CD4-positive, alpha-beta memory T cell (primary cell): ENCODE measurements at regions not wholly inside any gene's neighbourhood (a gene's known extent, or its start where the extent isn't known, plus 50 kb on each side); places are given as distances from the start of the nearest gene placed in this dataset.

ENCODE experiments used
- CTCF ChIA-PET: fragments of 350-600 bp; sonication (Branson Sonifier 250); formaldehyde crosslinking; loops from one replicate; lab custom pipeline; 2021; ENCODE audit warnings: inconsistent platforms; ENCODE audit not compliant: partially characterized antibody; lab: Charles Lee
- POLR2A ChIA-PET: fragments of 350-600 bp; sonication (Branson Sonifier 250); formaldehyde crosslinking; loops from one replicate; lab custom pipeline; 2021; ENCODE audit not compliant: partially characterized antibody; lab: Charles Lee
- DNase-seq, 5 donors: peaks; one replicate each; pipeline versions ENCODE4 v3.0.0 to v3.0.0-alpha.2; 2020 to 2022; ENCODE audit warnings: mixed read lengths in 1 of 5
- H3K27ac ChIP-seq: one replicate; pipeline ENCODE4 v1.7.0; 2013; ENCODE audit warnings: low read depth, low read length
- H3K27me3 ChIP-seq: 2 replicates; pipeline ENCODE4 v1.7.0; 2013; ENCODE audit warnings: mild to moderate bottlenecking, low read length, moderate library complexity; ENCODE audit not compliant: insufficient read depth
- H3K36me3 ChIP-seq: 2 replicates; pipeline ENCODE4 v1.7.0; 2013; ENCODE audit warnings: mild to moderate bottlenecking, low read length, moderate library complexity; ENCODE audit not compliant: insufficient read depth
- H3K4me1 ChIP-seq: 2 replicates; pipeline ENCODE4 v1.7.0; 2013; ENCODE audit warnings: mild to moderate bottlenecking, low read length, moderate library complexity; ENCODE audit not compliant: insufficient read depth
- H3K4me3 ChIP-seq, 2 donors: one replicate each; pipeline ENCODE4 v1.7.0; 2013; ENCODE audit warnings: low read length in 2 of 2, mild to moderate bottlenecking in 1 of 2
- H3K9me3 ChIP-seq, 2 donors: one replicate each; pipeline ENCODE4 v1.7.0; 2013; ENCODE audit warnings: low read length in 2 of 2, control low read depth in 1 of 2; ENCODE audit not compliant: control insufficient read depth in 1 of 2
- H3K27ac Mint-ChIP-seq, 7 donors: one replicate each; pipeline ENCODE4 v1.8.0; 2020 to 2021; ENCODE audit warnings: mixed read lengths in 7 of 7, mild to moderate bottlenecking in 6 of 7, inconsistent platforms in 3 of 7, moderate library complexity in 3 of 7
- H3K27me3 Mint-ChIP-seq, 2 donors: one replicate each; pipeline ENCODE4 v1.8.0; 2020 to 2021; ENCODE audit warnings: mixed read lengths in 2 of 2
- H3K36me3 Mint-ChIP-seq, 2 donors: one replicate each; pipeline ENCODE4 v1.8.0; 2020 to 2021; ENCODE audit warnings: mixed read lengths in 2 of 2, inconsistent platforms in 1 of 2, mild to moderate bottlenecking in 1 of 2
- H3K4me1 Mint-ChIP-seq, 4 donors: one replicate each; pipeline ENCODE4 v1.8.0; 2020 to 2021; ENCODE audit warnings: mixed read lengths in 4 of 4, mild to moderate bottlenecking in 1 of 4
- H3K4me3 Mint-ChIP-seq, 8 donors: one replicate each; pipeline ENCODE4 v1.8.0; 2020 to 2021; ENCODE audit warnings: mixed read lengths in 8 of 8, mild to moderate bottlenecking in 7 of 8, moderate library complexity in 6 of 8, inconsistent platforms in 3 of 8
- H3K9me3 Mint-ChIP-seq, 8 donors: one replicate each; pipeline ENCODE4 v1.8.0; 2020 to 2021; ENCODE audit warnings: mixed read lengths in 8 of 8, mild to moderate bottlenecking in 5 of 8, inconsistent platforms in 3 of 8, moderate library complexity in 1 of 8
- intact Hi-C: fragments of 100-400 bp; cut with micrococcal nuclease; formaldehyde crosslinking; loops from one replicate; pipeline ENCODE4 v1.15.1; 2023

DNA sequence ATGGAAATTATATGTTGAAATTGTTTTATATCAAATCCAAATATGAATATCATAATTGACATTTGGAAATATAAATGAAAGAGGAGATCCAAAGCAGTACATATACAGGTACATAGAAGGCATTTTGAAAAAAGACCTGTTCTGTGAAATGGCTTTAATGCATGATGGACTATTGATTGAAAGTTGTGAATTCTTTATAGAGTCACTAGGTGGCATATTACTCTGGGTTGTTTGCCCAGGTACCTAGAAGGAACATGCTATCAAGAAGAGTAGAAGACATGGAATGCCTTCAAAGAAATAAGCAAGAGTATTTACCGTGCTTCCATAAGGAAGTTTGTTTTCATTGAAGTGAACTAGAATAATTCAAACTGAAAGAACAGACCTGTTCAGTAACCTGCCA lies 160.0 kb upstream of the ANK3 start:
- H3K36me3 Mint-ChIP-seq = peaks cover 0 to 11% of the 10 kb centered on the region in 2 donors
- H3K9me3 ChIP-seq = no peaks in the 10 kb centered on the region
- H3K27me3 ChIP-seq = no peaks in the 10 kb centered on the region
- intact Hi-C loops = loop anchor here (1.0 kb wide), 1 partner anchor 219 kb away; no protein-coding TSS in a partner anchor
- H3K9me3 Mint-ChIP-seq = peaks cover 0 to 5% (median 0%) of the 10 kb centered on the region in 8 donors
- H3K27me3 Mint-ChIP-seq = no peaks in the 10 kb centered on the region
- DNase-seq = peak in 1 of 5 donors; percentile 18
- no peak overlapping the region for H3K4me3 ChIP-seq
- ChIA-PET CTCF (interaction anchor here (1.4 kb wide), 1 partner anchor 218 kb away, joined by 7 read pairs; no protein-coding TSS in a partner anchor), POLR2A (interaction anchor here (0.6 kb wide), 1 partner anchor 29 kb away, joined by 3 read pairs; no protein-coding TSS in a partner anchor)
- H3K4me1 Mint-ChIP-seq = peaks cover 0 to 5% (median 2%) of the 10 kb centered on the region in 4 donors
- H3K36me3 ChIP-seq = no peaks in the 10 kb centered on the region
- H3K27ac Mint-ChIP-seq = no peak overlapping the region
- no peaks in the 10 kb centered on the region for H3K4me1 ChIP-seq
- H3K4me3 Mint-ChIP-seq = no peak overlapping the region
- no peak overlapping the region for H3K27ac ChIP-seq

DNA sequence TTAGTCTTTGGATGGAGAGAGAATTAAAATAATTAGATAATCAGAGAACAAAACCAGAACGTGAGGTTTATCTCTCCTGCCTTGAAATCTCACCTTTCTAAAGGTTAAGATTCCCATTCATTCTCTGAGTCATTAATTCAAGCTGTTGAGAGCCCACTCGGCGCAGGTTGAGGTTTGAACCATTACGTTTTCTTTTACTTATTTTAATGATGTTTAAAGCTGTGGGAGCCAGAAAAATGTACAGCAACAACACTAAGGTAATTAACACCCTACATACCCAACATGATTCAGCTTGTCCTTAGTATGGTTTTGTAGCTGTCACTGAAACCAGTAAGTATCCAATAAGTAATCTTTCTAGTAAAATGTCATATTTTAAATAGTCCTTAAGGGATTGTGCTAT lies 153.0 kb upstream of the ANK3 start:
- Histone ChIP-seq H3K36me3 (no peaks in the 10 kb centered on the region), H3K27me3 (no peaks in the 10 kb centered on the region), H3K4me3 (no peak overlapping the region), H3K27ac (no peak overlapping the region), H3K9me3 (no peaks in the 10 kb centered on the region), H3K4me1 (no peaks in the 10 kb centered on the region)
- Mint-ChIP-seq H3K9me3 (no peaks in the 10 kb centered on the region), H3K27me3 (no peaks in the 10 kb centered on the region), H3K4me1 (peaks cover 0 to 19% (median 6%) of the 10 kb centered on the region in 4 donors), H3K4me3 (no peak overlapping the region), H3K27ac (no peak overlapping the region), H3K36me3 (peaks cover 0 to 11% of the 10 kb centered on the region in 2 donors)
- no peak for DNase-seq
- ChIA-PET POLR2A (no interaction called here), CTCF (interaction anchor here (1.2 kb wide), 1 partner anchor 10 kb away, joined by 3 read pairs; no protein-coding TSS in a partner anchor)
- intact Hi-C loops = no loop called here

DNA sequence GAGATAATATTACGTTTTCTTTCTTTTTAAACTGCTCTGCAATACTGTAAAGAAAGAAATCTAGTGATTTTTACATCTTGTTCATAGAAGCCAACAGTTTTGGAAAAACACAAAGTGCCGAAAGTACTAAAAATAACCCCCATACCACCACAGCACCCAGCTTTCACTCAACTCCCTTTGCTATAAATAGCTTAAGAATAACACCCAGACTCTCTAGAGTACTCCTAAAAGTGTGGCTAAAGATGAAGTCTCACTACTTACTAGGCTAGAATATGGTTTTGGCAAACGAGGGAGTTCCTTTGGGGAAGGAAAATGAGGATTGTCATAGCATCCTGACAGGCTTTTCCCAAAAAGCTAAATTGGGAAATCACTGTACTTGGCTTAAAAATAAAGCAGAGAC lies 151.8 kb upstream of the ANK3 start:
- H3K27me3 Mint-ChIP-seq = no peaks in the 10 kb centered on the region
- H3K36me3 Mint-ChIP-seq = peaks cover 0 to 11% of the 10 kb centered on the region in 2 donors
- no peak overlapping the region for H3K4me3 ChIP-seq
- H3K4me1 Mint-ChIP-seq = peaks cover 2 to 22% (median 9%) of the 10 kb centered on the region in 4 donors
- ChIA-PET CTCF (no interaction called here), POLR2A (no interaction called here)
- no peaks in the 10 kb centered on the region for H3K36me3 ChIP-seq
- H3K27me3 ChIP-seq = no peaks in the 10 kb centered on the region
- no peak overlapping the region for H3K27ac Mint-ChIP-seq
- H3K4me3 Mint-ChIP-seq = no peak overlapping the region
- no peak for DNase-seq
- no peaks in the 10 kb centered on the region for H3K4me1 ChIP-seq
- H3K9me3 ChIP-seq = no peaks in the 10 kb centered on the region
- no peak overlapping the region for H3K27ac ChIP-seq
- no peaks in the 10 kb centered on the region for H3K9me3 Mint-ChIP-seq
- intact Hi-C loops = no loop called here

DNA sequence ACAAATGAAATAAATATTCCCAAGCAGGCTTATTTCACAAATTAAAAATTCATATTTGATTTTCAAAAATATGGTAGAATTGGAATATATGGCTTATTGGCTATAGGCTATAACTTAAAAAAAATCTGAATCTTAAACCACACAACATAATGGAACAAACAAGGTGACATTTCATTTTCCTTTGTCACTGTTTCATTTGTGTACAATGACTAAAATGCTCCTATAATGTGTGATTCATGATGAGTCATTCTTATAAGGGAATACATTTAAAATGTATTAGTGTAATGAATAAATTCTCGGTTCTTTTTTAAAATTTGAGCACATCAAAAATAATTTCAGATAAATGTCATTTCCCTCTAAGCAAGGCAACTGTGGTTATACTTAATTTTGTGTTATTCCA lies 148.0 kb upstream of the ANK3 start:
- Mint-ChIP-seq H3K9me3 (no peaks in the 10 kb centered on the region), H3K4me1 (peaks cover 9 to 19% (median 15%) of the 10 kb centered on the region in 4 donors), H3K27ac (no peak overlapping the region), H3K27me3 (no peaks in the 10 kb centered on the region), H3K4me3 (no peak overlapping the region), H3K36me3 (peaks cover 0 to 11% of the 10 kb centered on the region in 2 donors)
- intact Hi-C loops = no loop called here
- Histone ChIP-seq H3K36me3 (no peaks in the 10 kb centered on the region), H3K27me3 (no peaks in the 10 kb centered on the region), H3K4me3 (no peak overlapping the region), H3K27ac (no peak overlapping the region), H3K4me1 (peaks cover 4% of the 10 kb centered on the region), H3K9me3 (no peaks in the 10 kb centered on the region)
- ChIA-PET POLR2A (no interaction called here), CTCF (no interaction called here)
- no peak for DNase-seq

DNA sequence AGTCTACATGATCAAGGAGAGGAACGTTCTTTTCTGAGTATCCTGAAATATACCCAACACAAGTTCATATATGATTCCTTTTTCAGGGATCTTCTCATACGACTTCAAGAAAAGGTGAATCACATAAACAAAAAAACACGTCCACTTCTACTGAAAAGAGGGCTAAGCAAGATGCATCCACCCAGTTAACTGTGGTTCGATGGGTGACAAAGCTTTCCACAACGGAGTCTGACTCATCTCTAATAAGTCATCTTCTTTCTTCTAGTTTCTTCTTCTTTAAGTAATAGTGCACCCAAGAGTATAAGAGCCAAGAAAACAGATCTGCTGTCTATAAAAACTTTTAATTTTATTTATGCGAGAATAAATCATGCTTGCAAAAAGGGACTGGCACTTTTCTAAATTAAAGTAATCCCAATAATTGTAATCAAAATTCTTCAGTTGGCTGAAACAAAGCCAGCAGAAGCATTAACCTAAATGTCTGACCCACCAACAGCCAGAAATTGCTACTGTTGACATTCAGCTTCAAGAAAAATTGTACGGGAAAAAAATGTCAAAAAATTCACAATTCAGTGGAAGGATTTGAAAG lies 146.9 kb upstream of the ANK3 start:
- H3K27ac Mint-ChIP-seq = peak overlapping the region in 2 of 7 donors; percentile 39 to 47
- CTCF ChIA-PET = no interaction called here
- DNase-seq = no peak
- H3K4me3 ChIP-seq = no peak overlapping the region
- H3K9me3 ChIP-seq = no peaks in the 10 kb centered on the region
- H3K9me3 Mint-ChIP-seq = no peaks in the 10 kb centered on the region
- H3K36me3 ChIP-seq = no peaks in the 10 kb centered on the region
- intact Hi-C loops = no loop called here
- peaks cover 3 to 18% of the 10 kb centered on the region in 2 donors for H3K36me3 Mint-ChIP-seq
- H3K4me1 ChIP-seq = peaks cover 4% of the 10 kb centered on the region
- H3K27me3 Mint-ChIP-seq = no peaks in the 10 kb centered on the region
- peaks cover 9 to 21% (median 15%) of the 10 kb centered on the region in 4 donors for H3K4me1 Mint-ChIP-seq
- H3K4me3 Mint-ChIP-seq = peak overlapping the region in 1 of 8 donors; percentile 7
- H3K27ac ChIP-seq = no peak overlapping the region
- H3K27me3 ChIP-seq = no peaks in the 10 kb centered on the region
- POLR2A ChIA-PET = no interaction called here

DNA sequence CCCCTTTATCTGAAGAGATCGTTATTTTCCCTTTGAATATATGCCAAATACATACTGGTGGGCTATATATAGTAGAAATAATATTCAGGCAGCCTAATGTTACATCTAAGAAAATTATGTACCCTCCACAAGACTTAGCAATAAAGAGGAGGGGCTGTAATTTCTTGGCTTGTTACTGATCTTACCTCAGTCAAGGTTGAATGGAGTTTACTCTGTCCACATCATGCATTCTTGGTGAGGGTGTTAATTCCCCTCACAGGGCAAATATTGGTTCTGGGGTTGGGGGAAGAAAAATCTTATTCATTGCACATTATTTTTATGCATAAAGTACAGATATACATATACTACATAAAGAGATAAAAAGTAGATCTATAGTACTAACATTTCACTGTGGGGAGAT lies 145.8 kb upstream of the ANK3 start:
- peaks cover 4% of the 10 kb centered on the region for H3K4me1 ChIP-seq
- H3K27me3 ChIP-seq = no peaks in the 10 kb centered on the region
- H3K36me3 ChIP-seq = no peaks in the 10 kb centered on the region
- no peaks in the 10 kb centered on the region for H3K9me3 ChIP-seq
- H3K4me3 ChIP-seq = no peak overlapping the region
- CTCF ChIA-PET = no interaction called here
- Mint-ChIP-seq H3K36me3 (peaks cover 3 to 14% of the 10 kb centered on the region in 2 donors), H3K4me1 (peaks cover 9 to 21% (median 15%) of the 10 kb centered on the region in 4 donors), H3K27me3 (no peaks in the 10 kb centered on the region), H3K9me3 (no peaks in the 10 kb centered on the region), H3K27ac (no peak overlapping the region), H3K4me3 (no peak overlapping the region)
- POLR2A ChIA-PET = no interaction called here
- intact Hi-C loops = no loop called here
- H3K27ac ChIP-seq = no peak overlapping the region
- no peak for DNase-seq

DNA sequence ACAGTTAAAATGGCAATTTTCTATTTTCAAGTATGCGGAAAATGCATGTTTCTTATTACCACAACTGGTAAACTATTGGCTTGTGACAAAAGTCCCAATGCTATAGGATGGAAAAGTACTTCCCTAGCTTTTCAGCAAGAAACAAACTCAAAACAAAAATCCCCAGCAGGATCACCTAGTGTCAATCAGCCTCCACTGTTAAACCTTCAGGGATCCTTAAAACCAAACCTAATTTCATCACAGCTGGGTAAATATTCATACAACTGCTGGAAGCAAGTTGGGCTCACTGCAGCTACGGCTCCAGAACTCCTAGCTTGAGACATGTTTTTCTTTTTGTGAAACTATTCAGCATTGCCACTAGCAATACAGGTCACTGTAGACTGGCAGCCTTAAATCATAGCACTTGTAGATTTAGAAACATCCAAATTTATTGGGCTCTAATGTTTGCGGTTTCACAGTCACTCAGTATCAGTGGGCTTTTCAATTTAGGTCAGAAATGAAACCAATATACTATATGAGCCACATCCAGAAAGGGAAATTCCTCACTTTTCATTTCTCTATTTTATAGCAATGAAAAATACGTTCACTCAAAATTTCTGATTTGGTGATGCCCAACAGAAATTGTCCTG lies 145.2 kb upstream of the ANK3 start:
- H3K27me3 Mint-ChIP-seq = no peaks in the 10 kb centered on the region
- H3K36me3 Mint-ChIP-seq = peaks cover 3 to 14% of the 10 kb centered on the region in 2 donors
- Histone ChIP-seq H3K4me1 (peaks cover 4% of the 10 kb centered on the region), H3K27me3 (no peaks in the 10 kb centered on the region), H3K27ac (no peak overlapping the region), H3K4me3 (no peak overlapping the region), H3K36me3 (no peaks in the 10 kb centered on the region), H3K9me3 (no peaks in the 10 kb centered on the region)
- intact Hi-C loops = no loop called here
- no peak overlapping the region for H3K4me3 Mint-ChIP-seq
- H3K27ac Mint-ChIP-seq = no peak overlapping the region
- no peaks in the 10 kb centered on the region for H3K9me3 Mint-ChIP-seq
- no peak for DNase-seq
- CTCF ChIA-PET = no interaction called here
- POLR2A ChIA-PET = no interaction called here
- peaks cover 9 to 20% (median 14%) of the 10 kb centered on the region in 4 donors for H3K4me1 Mint-ChIP-seq
